ENCODE measurements at regions not wholly inside any gene's neighbourhood (a gene's known extent, or its start where the extent isn't known, plus 50 kb on each side); places are given as distances from the start of the nearest gene placed in this dataset.

DNA sequence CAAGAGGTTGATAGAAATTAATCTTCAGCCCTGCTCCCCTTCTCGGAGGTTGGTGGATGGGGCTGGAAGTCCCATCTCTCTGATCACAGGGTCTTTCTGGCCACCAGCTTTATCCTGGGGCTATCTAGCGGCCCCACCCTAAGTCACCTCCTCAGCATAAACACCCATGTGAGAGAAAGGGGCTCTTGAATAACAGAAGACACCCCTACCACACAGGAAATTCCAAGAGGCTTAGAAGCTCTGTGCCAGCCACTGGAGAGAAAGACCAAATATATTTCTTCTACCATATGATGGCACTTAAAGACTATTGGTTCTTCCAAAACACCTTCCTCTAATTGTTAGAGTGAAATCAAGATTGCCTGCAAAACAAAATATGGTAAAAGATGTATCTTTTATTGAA is 219.7 kb downstream of the VAPA start:
- CTCF ChIA-PET: no interaction called here
- Histone ChIP-seq H2AK5ac (ENCODE audit: low read depth, low read length) (no peak overlapping the region), H2AFZ (replicated peaks; ENCODE audit: low read length, poor library complexity) (no peak overlapping the region)

More for the DNA sequence above, 219.7 kb downstream of the VAPA start:
- Histone ChIP-seq H3K4me2 (ENCODE audit: low read depth, low read length) (no peak overlapping the region), H2BK5ac (ENCODE audit: low read depth, low read length, poor library complexity, severe bottlenecking) (no peak overlapping the region), H4K91ac (ENCODE audit: insufficient read depth, low read depth, low read length) (no peak overlapping the region), H3K14ac (replicated peaks; ENCODE audit: low read depth, low read length) (no peak overlapping the region), H3K9me3 (ENCODE audit: control insufficient read depth, insufficient read depth, low read length) (no peaks in the 10 kb centered on the region), H3K4me1 (ENCODE audit: control insufficient read depth, insufficient read depth, low read length) (peaks cover 8% of the 10 kb centered on the region), H2BK15ac (ENCODE audit: low read depth, low read length) (no peak overlapping the region), H3K79me1 (ENCODE audit: low read depth in 1 of 2, low read length in 2 of 2) (no peaks in the 10 kb centered on the region), H3K18ac (ENCODE audit: low read depth, low read length) (no peak overlapping the region), H3K27me3 (ENCODE audit: control insufficient read depth, insufficient read depth, low read length) (peaks cover 12% of the 10 kb centered on the region), H3K27ac (ENCODE audit: insufficient read depth, low read length) (no peak overlapping the region), H4K20me1 (ENCODE audit: insufficient read depth, low read length) (no peaks in the 10 kb centered on the region), H3K36me3 (ENCODE audit: control insufficient read depth, insufficient read depth, low read length) (no peaks in the 10 kb centered on the region), H4K5ac (ENCODE audit: low read depth, low read length) (no peak overlapping the region), H3K4ac (ENCODE audit: low read depth, low read length) (no peak overlapping the region), H3K9ac (ENCODE audit: low read depth, low read length) (no peak overlapping the region), H3K56ac (ENCODE audit: extremely low read depth, insufficient read depth, low read length) (no peak overlapping the region), H2AK9ac (replicated peaks; ENCODE audit: low read depth, low read length, poor library complexity) (no peak overlapping the region), H2BK20ac (ENCODE audit: low read depth, low read length) (no peak overlapping the region), H3K9me1 (ENCODE audit: insufficient read depth, low read length) (peaks cover 8% of the 10 kb centered on the region), H4K8ac (ENCODE audit: low read depth in 2 of 2, low read length in 2 of 2) (no peak overlapping the region), H2BK120ac (ENCODE audit: low read depth, low read length) (no peak overlapping the region), H3K4me3 (ENCODE audit: insufficient read depth, low read depth, low read length) (no peak overlapping the region), H3K23ac (ENCODE audit: low read depth, low read length) (no peak overlapping the region)
- WGBS, 2 experiments (ENCODE audit: extremely low coverage in 2 of 2, insufficient read length in 1 of 2): no CpG with 5 or more reads among the region's 2 CpGs
- BruUV-seq (replicated peaks): no TSS peak
- POLR2A ChIA-PET (ENCODE audit: unreplicated experiment): no interaction called here
- dilution Hi-C loops (cut with HindIII; ENCODE audit: low sequenced_read_pairs, unreplicated experiment): no loop called here
- no peak for TF ChIP-seq FOS (IDR thresholded peaks at IDR 0.05; ENCODE audit: low read depth, low read length)
- TF ChIP-seq MAZ (IDR thresholded peaks at IDR 0.05; ENCODE audit: borderline replicate concordance, low read depth, low read length): no peak
- TF ChIP-seq MXI1 (IDR thresholded peaks at IDR 0.05; ENCODE audit: borderline replicate concordance, low read depth, low read length): no peak
- no peak for TF ChIP-seq MAFK (IDR thresholded peaks at IDR 0.05; ENCODE audit: low read depth, low read length)
- no peak for TF ChIP-seq NFE2L2 (IDR thresholded peaks at IDR 0.05; ENCODE audit: low read depth, low read length)
- no peak for TF ChIP-seq RAD21 (IDR thresholded peaks at IDR 0.05; ENCODE audit: low read length)
- no peak for TF ChIP-seq CHD1 (IDR thresholded peaks at IDR 0.05; ENCODE audit: low read depth, low read length)
- TF ChIP-seq, protein P1, sequence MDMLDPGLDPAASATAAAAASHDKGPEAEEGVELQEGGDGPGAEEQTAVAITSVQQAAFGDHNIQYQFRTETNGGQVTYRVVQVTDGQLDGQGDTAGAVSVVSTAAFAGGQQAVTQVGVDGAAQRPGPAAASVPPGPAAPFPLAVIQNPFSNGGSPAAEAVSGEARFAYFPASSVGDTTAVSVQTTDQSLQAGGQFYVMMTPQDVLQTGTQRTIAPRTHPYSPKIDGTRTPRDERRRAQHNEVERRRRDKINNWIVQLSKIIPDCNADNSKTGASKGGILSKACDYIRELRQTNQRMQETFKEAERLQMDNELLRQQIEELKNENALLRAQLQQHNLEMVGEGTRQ (IDR thresholded peaks at IDR 0.05; ENCODE audit: low read depth, low read length): no peak
- TF ChIP-seq CEBPB (IDR thresholded peaks at IDR 0.05; ENCODE audit: low read depth, low read length): no peak
- no peak for ATAC-seq (ENCODE audit: low read depth)
- no peak for DNase-seq
- intact Hi-C loops (cut with micrococcal nuclease): no loop called here
- in situ Hi-C loops (cut with MboI; ENCODE audit: low sequenced_read_pairs): no loop called here

All from IMR-90 (cell line).